ENCODE measurements at regions not wholly inside any gene's neighbourhood (a gene's known extent, or its start where the extent isn't known, plus 50 kb on each side); places are given as distances from the start of the nearest gene placed in this dataset.

GRCh38 chr10:47165711-47166404 is 134.1 kb upstream of the GDF10 start:
- no peak for TF ChIP-seq CTCF (optimal IDR thresholded peaks at IDR 0.05 in 1 of 3, IDR thresholded peaks at IDR 0.05 in 1 of 3, conservative IDR thresholded peaks at IDR 0.05 in 1 of 3; ENCODE audit: extremely low read depth in 1 of 3, insufficient read depth in 2 of 3, low read length in 3 of 3)
- no peak for TF ChIP-seq EZH2 (IDR thresholded peaks at IDR 0.05; ENCODE audit: low read length)
